ENCODE measurements at regions not wholly inside any gene's neighbourhood (a gene's known extent, or its start where the extent isn't known, plus 50 kb on each side); places are given as distances from the start of the nearest gene placed in this dataset.

GRCh38 chr9:7963026-7963425 is 163.4 kb upstream of the DMAC1 start:
- no peaks in the 10 kb centered on the region for H3K36me3 ChIP-seq (ENCODE audit: control insufficient read depth in 4 of 4, insufficient read depth in 3 of 4, low read depth in 1 of 4, low read length in 3 of 4)
- H3K9ac ChIP-seq (ENCODE audit: low read depth in 1 of 2, low read length in 2 of 2) = no peak overlapping the region
- DNase-seq (ENCODE audit: low spot score) = no peak
- H3K9me3 ChIP-seq (ENCODE audit: control insufficient read depth in 4 of 4, low read length in 3 of 4) = no peaks in the 10 kb centered on the region
- no peak for TF ChIP-seq HNF4G (IDR thresholded peaks at IDR 0.05)
- TF ChIP-seq REST (IDR thresholded peaks at IDR 0.05) = no peak
- no peak for TF ChIP-seq TAF1 (conservative IDR thresholded peaks at IDR 0.05)
- 56% methylated on average over 5 of the region's 5 CpGs for WGBS
- no peak overlapping the region for H3K27ac ChIP-seq (ENCODE audit: low read depth in 1 of 2, low read length in 2 of 2)
- no peak overlapping the region for H3K4me3 ChIP-seq (ENCODE audit: low read depth in 1 of 3, low read length in 3 of 3)
- H3K27me3 ChIP-seq (ENCODE audit: control insufficient read depth in 4 of 4, insufficient read depth in 4 of 4, low read length in 3 of 4) = no peaks in the 10 kb centered on the region
- no peaks in the 10 kb centered on the region for H3K4me1 ChIP-seq (ENCODE audit: control insufficient read depth in 4 of 4, insufficient read depth in 4 of 4, low read length in 3 of 4)

- 66% methylated on average over 3 of the region's 3 CpGs for WGBS
Measured at GRCh38 chr9:7961076-7961475, 161.5 kb upstream of the DMAC1 start.

More at GRCh38 chr9:7961076-7961475, 161.5 kb upstream of the DMAC1 start:
- H3K27ac ChIP-seq (ENCODE audit: low read depth in 1 of 2, low read length in 2 of 2) = no peak overlapping the region
- H3K27me3 ChIP-seq (ENCODE audit: control insufficient read depth in 4 of 4, insufficient read depth in 4 of 4, low read length in 3 of 4) = no peaks in the 10 kb centered on the region
- H3K9me3 ChIP-seq (ENCODE audit: control insufficient read depth in 4 of 4, low read length in 3 of 4) = no peaks in the 10 kb centered on the region
- H3K9ac ChIP-seq (ENCODE audit: low read depth in 1 of 2, low read length in 2 of 2) = no peak overlapping the region
- TF ChIP-seq FOXA1 (IDR thresholded peaks at IDR 0.05) (no peak), TAF1 (conservative IDR thresholded peaks at IDR 0.05) (no peak), FOXA2 (IDR thresholded peaks at IDR 0.05) (no peak), REST (IDR thresholded peaks at IDR 0.05) (no peak), CTCF (IDR thresholded peaks at IDR 0.05; ENCODE audit: low read depth, low read length, missing input control) (no peak), ZBTB33 (IDR thresholded peaks at IDR 0.05) (no peak), HNF4G (IDR thresholded peaks at IDR 0.05) (no peak), ATF3 (IDR thresholded peaks at IDR 0.05) (no peak), NR2F2 (IDR thresholded peaks at IDR 0.05) (no peak), HNF4A (conservative IDR thresholded peaks at IDR 0.05) (no peak), EGR1 (IDR thresholded peaks at IDR 0.05; ENCODE audit: low read depth in 2 of 2) (no peak), RAD21 (IDR thresholded peaks at IDR 0.05) (no peak), GABPA (IDR thresholded peaks at IDR 0.05 in 1 of 2, conservative IDR thresholded peaks at IDR 0.05 in 1 of 2) (no peak), YY1 (IDR thresholded peaks at IDR 0.05) (no peak), SP1 (IDR thresholded peaks at IDR 0.05) (no peak), MAX (IDR thresholded peaks at IDR 0.05) (no peak)
- no peak overlapping the region for H3K4me3 ChIP-seq (ENCODE audit: low read depth in 1 of 3, low read length in 3 of 3)
- no peak for DNase-seq (ENCODE audit: low spot score)
- no peaks in the 10 kb centered on the region for H3K4me1 ChIP-seq (ENCODE audit: control insufficient read depth in 4 of 4, insufficient read depth in 4 of 4, low read length in 3 of 4)
- no peaks in the 10 kb centered on the region for H3K36me3 ChIP-seq (ENCODE audit: control insufficient read depth in 4 of 4, insufficient read depth in 3 of 4, low read depth in 1 of 4, low read length in 3 of 4)
